H9 (cell line): ENCODE measurements at regions not wholly inside any gene's neighbourhood (a gene's known extent, or its start where the extent isn't known, plus 50 kb on each side); places are given as distances from the start of the nearest gene placed in this dataset.

Experiments used
- DNase-seq: peaks from one replicate; pipeline ENCODE4 v3.0.0-alpha.2; 2017
- H2AFZ ChIP-seq: one replicate; pipeline ENCODE4 v1.6.1; 2013; ENCODE audit warnings: mild to moderate bottlenecking, low read length, control low read depth, moderate library complexity
- H2AK5ac ChIP-seq: 2 replicates; pipeline ENCODE4 v1.6.1; 2013; ENCODE audit warnings: low read length, control low read depth, mixed read lengths; ENCODE audit not compliant: insufficient read length
- H2BK120ac ChIP-seq: one replicate; pipeline ENCODE4 v1.6.1; 2013; ENCODE audit warnings: low read depth, mild to moderate bottlenecking, low read length, control low read depth, inconsistent platforms; ENCODE audit not compliant: poor library complexity, severe bottlenecking
- H2BK12ac ChIP-seq: 2 replicates; pipeline ENCODE4 v1.6.1; 2013; ENCODE audit warnings: low read length, control low read depth, mixed read lengths, low read depth; ENCODE audit not compliant: insufficient read length
- H2BK15ac ChIP-seq: 2 replicates; pipeline ENCODE4 v1.6.1; 2013; ENCODE audit warnings: low read depth, low read length, control low read depth
- H2BK20ac ChIP-seq: one replicate; pipeline ENCODE4 v1.6.1; 2013; ENCODE audit warnings: low read depth, mild to moderate bottlenecking, low read length, control low read depth, inconsistent platforms; ENCODE audit not compliant: poor library complexity, severe bottlenecking
- H2BK5ac ChIP-seq: 2 replicates; pipeline ENCODE4 v1.6.1; 2013; ENCODE audit warnings: low read length, control low read depth, mixed read lengths; ENCODE audit not compliant: insufficient read length
- H3K14ac ChIP-seq: 2 replicates; pipeline ENCODE4 v1.6.1; 2013; ENCODE audit warnings: low read length, control low read depth; ENCODE audit not compliant: insufficient read depth
- H3K18ac ChIP-seq: 2 replicates; pipeline ENCODE4 v1.6.1; 2013; ENCODE audit warnings: low read depth, mild to moderate bottlenecking, mixed read lengths, low read length, control low read depth; ENCODE audit not compliant: insufficient read length
- H3K23ac ChIP-seq: 2 replicates; pipeline ENCODE4 v1.6.1; 2013; ENCODE audit warnings: low read length, control low read depth, mixed read lengths, low read depth; ENCODE audit not compliant: insufficient read length
- H3K23me2 ChIP-seq: 2 replicates; pipeline ENCODE4 v1.6.1; 2013; ENCODE audit warnings: low read depth, mild to moderate bottlenecking, mixed read lengths, low read length, control low read depth; ENCODE audit not compliant: insufficient read length, poor library complexity, severe bottlenecking
- H3K27ac ChIP-seq: 2 replicates; pipeline ENCODE4 v1.5.1; 2013; ENCODE audit warnings: low read length, control low read depth, mixed read lengths, low read depth; ENCODE audit not compliant: insufficient read length
- H3K27me3 ChIP-seq: 2 replicates; pipeline ENCODE4 v1.6.1; 2013; ENCODE audit warnings: low read length, control low read depth, inconsistent platforms; ENCODE audit not compliant: insufficient read depth
- H3K4ac ChIP-seq: 2 replicates; pipeline ENCODE4 v1.6.1; 2013; ENCODE audit warnings: low read depth, mild to moderate bottlenecking, control low read depth, inconsistent platforms, low read length, moderate library complexity
- H3K4me1 ChIP-seq: 2 replicates; pipeline ENCODE4 v1.6.1; 2013; ENCODE audit warnings: low read length, control low read depth, inconsistent platforms; ENCODE audit not compliant: insufficient read depth
- H3K4me2 ChIP-seq: 2 replicates; pipeline ENCODE4 v1.6.1; 2013; ENCODE audit warnings: low read length, control low read depth, mixed read lengths; ENCODE audit not compliant: insufficient read length, insufficient read depth
- H3K56ac ChIP-seq: 2 replicates; pipeline ENCODE4 v1.6.1; 2013; ENCODE audit warnings: low read depth, mild to moderate bottlenecking, mixed read lengths, low read length, control low read depth; ENCODE audit not compliant: insufficient read length
- H3K79me1 ChIP-seq: 2 replicates; pipeline ENCODE4 v1.6.1; 2013; ENCODE audit warnings: low read depth, mild to moderate bottlenecking, moderate library complexity, low read length, control low read depth, inconsistent platforms; ENCODE audit not compliant: insufficient read depth, poor library complexity, severe bottlenecking
- H3K79me2 ChIP-seq: 2 replicates; pipeline ENCODE4 v1.6.1; 2013; ENCODE audit warnings: low read length, control low read depth, inconsistent platforms; ENCODE audit not compliant: insufficient read depth
- H3K9ac ChIP-seq: 2 replicates; pipeline ENCODE4 v1.6.1; 2013; ENCODE audit warnings: low read length, control low read depth, mixed read lengths; ENCODE audit not compliant: insufficient read length; ENCODE audit errors: extremely low read depth
- H3K9me3 ChIP-seq: one replicate; pipeline ENCODE4 v1.6.1; 2013; ENCODE audit warnings: low read depth, low read length, inconsistent platforms; ENCODE audit not compliant: control insufficient read depth
- H3T11ph ChIP-seq: one replicate; pipeline ENCODE4 v1.6.1; 2013; ENCODE audit warnings: mild to moderate bottlenecking, low read length, control low read depth, inconsistent platforms
- H4K20me1 ChIP-seq: one replicate; pipeline ENCODE4 v1.6.1; 2013; ENCODE audit not compliant: control insufficient read depth, insufficient read length, insufficient read depth
- H4K5ac ChIP-seq: 2 replicates; pipeline ENCODE4 v1.6.1; 2013; ENCODE audit warnings: low read depth, mild to moderate bottlenecking, mixed read lengths, low read length, control low read depth; ENCODE audit not compliant: insufficient read length
- H4K8ac ChIP-seq: replicated peaks from 2 replicates; pipeline ENCODE4 v1.6.1; 2013; ENCODE audit warnings: low read length, control low read depth, mixed read lengths, low read depth; ENCODE audit not compliant: insufficient read length
- H4K91ac ChIP-seq: 2 replicates; pipeline ENCODE4 v1.6.1; 2013; ENCODE audit warnings: low read depth, mild to moderate bottlenecking, moderate library complexity, mixed read lengths, low read length, control low read depth; ENCODE audit not compliant: insufficient read length
- H3K27ac Mint-ChIP-seq, 3 experiments: 2 replicates in 2 of 3; 3 replicates in 1 of 3; pipeline ENCODE4 v1.8.0; 2020 to 2021; ENCODE audit warnings: mixed read lengths in 3 of 3, mild to moderate bottlenecking in 1 of 3, moderate library complexity in 1 of 3
- H3K27me3 Mint-ChIP-seq: 2 replicates; pipeline ENCODE4 v1.8.0; 2021; ENCODE audit warnings: low read depth, mild to moderate bottlenecking, moderate library complexity, mixed read lengths
- H3K36me3 Mint-ChIP-seq, 3 experiments: 2 replicates in 2 of 3; 3 replicates in 1 of 3; pipeline ENCODE4 v1.8.0; 2020 to 2021; ENCODE audit warnings: low read depth in 3 of 3, mixed read lengths in 3 of 3; ENCODE audit not compliant: insufficient read depth in 1 of 3
- H3K4me1 Mint-ChIP-seq, 2 experiments: 2 replicates each; pipeline ENCODE4 v1.8.0; 2020; ENCODE audit warnings: mixed read lengths in 2 of 2
- H3K4me3 Mint-ChIP-seq, 2 experiments: 2 replicates in 1 of 2; 3 replicates in 1 of 2; pipeline ENCODE4 v1.8.0; 2020 to 2021; ENCODE audit warnings: mild to moderate bottlenecking in 2 of 2, mixed read lengths in 2 of 2, moderate library complexity in 1 of 2
- H3K9me3 Mint-ChIP-seq, 2 experiments: 2 replicates in 1 of 2; 3 replicates in 1 of 2; pipeline ENCODE4 v1.8.0; 2020; ENCODE audit warnings: mild to moderate bottlenecking in 2 of 2, mixed read lengths in 2 of 2, moderate library complexity in 1 of 2
- WGBS: extraction: QIAGEN DNeasy Blood & Tissue Kit; methylation state at CpG from one replicate; pipeline ENCODE4 v1.1.7; 2013; ENCODE audit warnings: missing lambda C conversion rate, low lambda C conversion rate, mixed read lengths; ENCODE audit not compliant: insufficient read length; ENCODE audit errors: extremely low coverage; 5-methylcytosine and 5-hydroxymethylcytosine counted together
- TF ChIP-seq, protein P1 (sequence below): fragments of 200-600 bp; sonication (generic); conservative IDR thresholded peaks from 3 replicates; pipeline ENCODE4 v1.8.0; 2021; ENCODE audit warnings: antibody characterized with exemption, mild to moderate bottlenecking

DNA sequence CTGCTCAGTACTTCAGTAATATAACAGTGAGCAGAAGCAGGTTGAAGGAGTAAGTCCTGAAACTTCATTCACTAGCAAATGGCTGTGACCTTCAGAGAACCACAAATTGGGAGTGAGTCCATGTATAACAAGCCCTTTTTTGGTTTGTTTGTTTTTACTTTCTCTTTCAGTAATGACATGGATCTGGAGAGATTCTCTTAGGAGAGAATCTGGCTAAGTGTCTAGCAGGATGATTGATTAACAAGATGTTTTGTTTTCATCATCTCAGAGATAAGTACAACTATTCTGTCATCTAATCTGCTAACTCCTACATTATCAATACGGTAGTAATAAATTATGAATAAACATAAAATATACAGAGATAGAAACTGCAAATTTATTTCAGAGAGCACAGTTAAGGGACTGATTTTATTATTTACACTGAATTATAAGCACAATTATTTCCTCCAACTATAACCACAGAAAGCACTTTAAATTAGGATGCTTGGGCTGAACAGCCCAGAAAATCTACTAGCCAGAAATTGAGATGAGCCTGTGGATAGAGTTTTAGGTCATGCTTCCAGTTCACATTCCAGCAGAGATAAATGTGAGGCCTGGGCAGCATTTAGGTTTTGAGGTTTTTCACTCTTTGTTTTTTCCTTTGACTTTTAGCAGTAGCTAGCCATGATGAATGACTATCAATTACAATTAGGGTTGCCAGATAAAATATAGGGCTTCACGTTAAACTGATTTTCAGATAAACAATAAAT, 429.3 kb upstream of the FAT3 start:
- peaks cover 0 to 2% (median 0%) of the 10 kb centered on the region in 3 experiments; a peak in 1 of 7 replicates for H3K36me3 Mint-ChIP-seq
- peaks cover 0 to 2% of the 10 kb centered on the region in 2 experiments; a peak in 2 of 4 replicates for H3K4me1 Mint-ChIP-seq
- H3K79me2 ChIP-seq: no peaks in the 10 kb centered on the region
- no peak overlapping the region for H3K4me3 Mint-ChIP-seq
- no peaks in the 10 kb centered on the region for H3K4me1 ChIP-seq
- no peak for DNase-seq
- no peak overlapping the region for H2BK12ac ChIP-seq
- no peak overlapping the region for H3K23ac ChIP-seq
- no peaks in the 10 kb centered on the region for H3K79me1 ChIP-seq
- H4K5ac ChIP-seq: no peak overlapping the region
- H3K18ac ChIP-seq: no peak overlapping the region
- no peaks in the 10 kb centered on the region for H4K20me1 ChIP-seq
- no peak overlapping the region for H2BK20ac ChIP-seq
- H2BK15ac ChIP-seq: no peak overlapping the region
- no peak overlapping the region for H3K27ac Mint-ChIP-seq
- no peak overlapping the region for H2BK120ac ChIP-seq
- no peak overlapping the region for H3K27ac ChIP-seq
- no peak overlapping the region for H3T11ph ChIP-seq
- no peak overlapping the region for H3K56ac ChIP-seq
- no peak overlapping the region for H3K9ac ChIP-seq
- no peak overlapping the region for H4K8ac ChIP-seq
- no peak overlapping the region for H3K4me2 ChIP-seq
- no peaks in the 10 kb centered on the region for H3K27me3 ChIP-seq
- WGBS: no CpG with 5 or more reads among the region's 2 CpGs
- no peak overlapping the region for H3K14ac ChIP-seq
- H2AFZ ChIP-seq: no peak overlapping the region
- H3K9me3 Mint-ChIP-seq: peaks cover 0 to 3% of the 10 kb centered on the region in 2 experiments; a peak in 1 of 5 replicates
- H2AK5ac ChIP-seq: no peak overlapping the region
- no peaks in the 10 kb centered on the region for H3K27me3 Mint-ChIP-seq
- no peaks in the 10 kb centered on the region for H3K9me3 ChIP-seq
- H3K23me2 ChIP-seq: no peaks in the 10 kb centered on the region
- TF ChIP-seq, protein P1, sequence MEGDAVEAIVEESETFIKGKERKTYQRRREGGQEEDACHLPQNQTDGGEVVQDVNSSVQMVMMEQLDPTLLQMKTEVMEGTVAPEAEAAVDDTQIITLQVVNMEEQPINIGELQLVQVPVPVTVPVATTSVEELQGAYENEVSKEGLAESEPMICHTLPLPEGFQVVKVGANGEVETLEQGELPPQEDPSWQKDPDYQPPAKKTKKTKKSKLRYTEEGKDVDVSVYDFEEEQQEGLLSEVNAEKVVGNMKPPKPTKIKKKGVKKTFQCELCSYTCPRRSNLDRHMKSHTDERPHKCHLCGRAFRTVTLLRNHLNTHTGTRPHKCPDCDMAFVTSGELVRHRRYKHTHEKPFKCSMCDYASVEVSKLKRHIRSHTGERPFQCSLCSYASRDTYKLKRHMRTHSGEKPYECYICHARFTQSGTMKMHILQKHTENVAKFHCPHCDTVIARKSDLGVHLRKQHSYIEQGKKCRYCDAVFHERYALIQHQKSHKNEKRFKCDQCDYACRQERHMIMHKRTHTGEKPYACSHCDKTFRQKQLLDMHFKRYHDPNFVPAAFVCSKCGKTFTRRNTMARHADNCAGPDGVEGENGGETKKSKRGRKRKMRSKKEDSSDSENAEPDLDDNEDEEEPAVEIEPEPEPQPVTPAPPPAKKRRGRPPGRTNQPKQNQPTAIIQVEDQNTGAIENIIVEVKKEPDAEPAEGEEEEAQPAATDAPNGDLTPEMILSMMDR: no peak
- H4K91ac ChIP-seq: no peak overlapping the region
- H3K4ac ChIP-seq: no peak overlapping the region
- H2BK5ac ChIP-seq: no peak overlapping the region
